Tibial nerve (tissue), 4 donors: ENCODE measurements at regions not wholly inside any gene's neighbourhood (a gene's known extent, or its start where the extent isn't known, plus 50 kb on each side); places are given as distances from the start of the nearest gene placed in this dataset.
A peak's percentile ranks its signal among the peaks of the same experiment; 100 is the strongest.
"Not testable (repeated sequence)": the region's sequence is repeated elsewhere in the genome, so short reads cannot be mapped to it uniquely, and the experiment has no call there.

Source experiments
- DNase-seq, 2 donors: peaks; one replicate each; pipeline ENCODE4 v3.0.0-alpha.2; 2019; ENCODE audit warnings: low spot score in 2 of 2
- H3K27ac ChIP-seq, 4 donors: fragments of 200-600 bp; sonication (generic) in 3 of 4; one replicate each; pipeline ENCODE4 v1.5.1; 2017 to 2019; ENCODE audit warnings: mild to moderate bottlenecking in 1 of 4
- H3K27me3 ChIP-seq, 2 donors: fragments of 200-600 bp; sonication (generic) in 1 of 2; one replicate each; pipeline versions ENCODE4 v1.5.1 to v1.6.0; 2017 to 2019
- H3K36me3 ChIP-seq, 3 donors: fragments of 200-600 bp; sonication (generic); one replicate each; pipeline ENCODE4 v1.5.1; 2018 to 2019
- H3K4me1 ChIP-seq, 4 donors: fragments of 200-600 bp; sonication (generic) in 3 of 4; one replicate each; pipeline ENCODE4 v1.5.1; 2017 to 2019
- H3K4me3 ChIP-seq, 4 donors: fragments of 200-600 bp; sonication (generic) in 3 of 4; one replicate each; pipeline ENCODE4 v1.5.1; 2017 to 2019; ENCODE audit warnings: mild to moderate bottlenecking in 1 of 4, moderate library complexity in 1 of 4
- H3K9me3 ChIP-seq, 4 donors: fragments of 200-600 bp; sonication (generic) in 3 of 4; one replicate each; pipeline ENCODE4 v1.5.1; 2017 to 2019
- EP300 ChIP-seq, 2 donors: sonication (generic); formaldehyde crosslinking; IDR thresholded peaks; one replicate each; pipeline ENCODE4 v1.6.1; 2017; ENCODE audit warnings: antibody characterized with exemption in 2 of 2, mild to moderate bottlenecking in 1 of 2
- POLR2A ChIP-seq, 2 donors: fragments of 450-650 bp; IDR thresholded peaks; one replicate each; pipeline ENCODE4 v1.6.1; 2017; ENCODE audit warnings: antibody characterized with exemption in 2 of 2, mild to moderate bottlenecking in 2 of 2, moderate library complexity in 2 of 2
- WGBS, 2 donors: methylation state at CpG; one replicate each; pipeline ENCODE4 v1.1.5; 2018; 5-methylcytosine and 5-hydroxymethylcytosine counted together
- TF ChIP-seq, protein P1 (sequence below), 5 experiments: fragments of 200-600 bp in 3 of 5; fragments of 450-650 bp in 2 of 5; sonication (generic) in 3 of 5; IDR thresholded peaks; one replicate each; pipeline ENCODE4 v1.5.1; 2016 to 2019; ENCODE audit warnings: antibody characterized with exemption in 5 of 5, mild to moderate bottlenecking in 3 of 5, moderate library complexity in 2 of 5

DNA sequence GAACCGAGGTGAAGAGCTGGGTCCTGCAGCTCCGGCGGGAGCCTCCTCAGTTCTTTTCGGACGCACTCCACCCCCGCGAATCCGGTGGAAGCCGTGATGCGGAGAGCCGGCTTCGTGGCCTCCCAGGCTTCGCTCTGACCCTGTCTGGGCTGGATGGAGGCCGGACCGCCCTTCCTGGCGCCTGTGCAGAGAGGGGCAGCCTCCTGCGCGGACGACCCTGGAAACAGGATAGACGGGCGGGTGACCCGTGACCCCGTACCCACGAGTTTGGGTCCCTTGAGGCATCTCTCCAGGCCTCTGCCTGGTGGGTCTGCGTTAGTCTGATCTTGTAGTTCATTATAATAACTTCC is 136.0 kb downstream of the FOXD4L6 start:
- H3K9me3 ChIP-seq, H3K27me3 ChIP-seq, H3K36me3 ChIP-seq: not testable (repeated sequence)
- Histone ChIP-seq H3K4me3 (peak overlapping the region; percentile 63 to 89 (median 74)), H3K27ac (peak overlapping the region; percentile 83 to 96 (median 92)), H3K4me1 (peaks cover 0 to 51% (median 18%) of the 10 kb centered on the region in 4 donors)
- WGBS, 2 donors: 6 to 29% methylated on average over 25 of the region's 25 CpGs
- DNase-seq: peak in 1 of 2 donors; percentile 36

DNA sequence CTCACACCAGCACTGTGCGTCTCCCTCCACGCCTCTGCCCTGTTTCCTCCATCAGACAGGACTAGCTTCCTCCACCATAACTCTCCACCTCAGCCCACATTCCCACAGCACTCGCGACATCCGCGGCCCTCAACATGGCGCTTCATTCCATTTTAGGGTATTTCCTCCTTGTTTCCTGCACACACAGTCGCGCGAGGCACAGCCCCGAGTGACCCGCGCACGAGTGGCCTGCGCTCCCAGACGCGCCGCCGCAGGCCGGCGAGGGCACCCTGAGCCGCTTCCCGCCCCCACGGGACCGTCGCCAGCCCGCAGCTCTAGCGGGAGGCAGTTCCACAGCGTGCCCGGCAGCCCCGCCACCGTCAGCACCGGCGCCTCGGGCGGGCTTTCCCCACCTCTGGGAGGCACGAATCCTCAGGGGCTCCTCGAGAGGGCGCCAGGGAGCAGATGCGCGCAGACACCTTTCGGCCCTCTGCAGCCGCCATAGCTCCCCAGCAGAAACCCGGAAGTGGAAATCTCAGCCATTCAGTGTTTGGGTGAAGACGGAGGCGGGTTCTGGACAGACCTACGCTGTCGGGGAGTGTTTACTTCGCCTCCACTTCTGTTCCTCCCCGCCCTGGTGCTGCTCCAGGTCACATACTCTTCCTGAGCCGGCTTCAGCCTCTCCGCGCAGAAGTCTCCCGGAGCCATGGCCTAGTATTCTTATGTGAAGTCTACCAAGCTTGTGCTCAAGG is 136.6 kb downstream of the FOXD4L6 start:
- not testable (repeated sequence) for H3K36me3 ChIP-seq, H3K9me3 ChIP-seq, H3K27me3 ChIP-seq
- DNase-seq: peak; percentile 90 to 97
- TF ChIP-seq POLR2A (IDR thresholded peaks at IDR 0.05) (peak; percentile 34 to 64), EP300 (IDR thresholded peaks at IDR 0.05) (peak; percentile 54 to 89)
- TF ChIP-seq, protein P1, sequence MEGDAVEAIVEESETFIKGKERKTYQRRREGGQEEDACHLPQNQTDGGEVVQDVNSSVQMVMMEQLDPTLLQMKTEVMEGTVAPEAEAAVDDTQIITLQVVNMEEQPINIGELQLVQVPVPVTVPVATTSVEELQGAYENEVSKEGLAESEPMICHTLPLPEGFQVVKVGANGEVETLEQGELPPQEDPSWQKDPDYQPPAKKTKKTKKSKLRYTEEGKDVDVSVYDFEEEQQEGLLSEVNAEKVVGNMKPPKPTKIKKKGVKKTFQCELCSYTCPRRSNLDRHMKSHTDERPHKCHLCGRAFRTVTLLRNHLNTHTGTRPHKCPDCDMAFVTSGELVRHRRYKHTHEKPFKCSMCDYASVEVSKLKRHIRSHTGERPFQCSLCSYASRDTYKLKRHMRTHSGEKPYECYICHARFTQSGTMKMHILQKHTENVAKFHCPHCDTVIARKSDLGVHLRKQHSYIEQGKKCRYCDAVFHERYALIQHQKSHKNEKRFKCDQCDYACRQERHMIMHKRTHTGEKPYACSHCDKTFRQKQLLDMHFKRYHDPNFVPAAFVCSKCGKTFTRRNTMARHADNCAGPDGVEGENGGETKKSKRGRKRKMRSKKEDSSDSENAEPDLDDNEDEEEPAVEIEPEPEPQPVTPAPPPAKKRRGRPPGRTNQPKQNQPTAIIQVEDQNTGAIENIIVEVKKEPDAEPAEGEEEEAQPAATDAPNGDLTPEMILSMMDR (IDR thresholded peaks at IDR 0.05): peak; percentile 87 to 98 (median 94)
- Histone ChIP-seq H3K27ac (peak overlapping the region; percentile 83 to 96 (median 92)), H3K4me1 (peaks cover 0 to 46% (median 16%) of the 10 kb centered on the region in 4 donors), H3K4me3 (peak overlapping the region; percentile 63 to 89 (median 74))
- 10 to 11% methylated on average over 54 of the region's 54 CpGs for WGBS, 2 donors

DNA sequence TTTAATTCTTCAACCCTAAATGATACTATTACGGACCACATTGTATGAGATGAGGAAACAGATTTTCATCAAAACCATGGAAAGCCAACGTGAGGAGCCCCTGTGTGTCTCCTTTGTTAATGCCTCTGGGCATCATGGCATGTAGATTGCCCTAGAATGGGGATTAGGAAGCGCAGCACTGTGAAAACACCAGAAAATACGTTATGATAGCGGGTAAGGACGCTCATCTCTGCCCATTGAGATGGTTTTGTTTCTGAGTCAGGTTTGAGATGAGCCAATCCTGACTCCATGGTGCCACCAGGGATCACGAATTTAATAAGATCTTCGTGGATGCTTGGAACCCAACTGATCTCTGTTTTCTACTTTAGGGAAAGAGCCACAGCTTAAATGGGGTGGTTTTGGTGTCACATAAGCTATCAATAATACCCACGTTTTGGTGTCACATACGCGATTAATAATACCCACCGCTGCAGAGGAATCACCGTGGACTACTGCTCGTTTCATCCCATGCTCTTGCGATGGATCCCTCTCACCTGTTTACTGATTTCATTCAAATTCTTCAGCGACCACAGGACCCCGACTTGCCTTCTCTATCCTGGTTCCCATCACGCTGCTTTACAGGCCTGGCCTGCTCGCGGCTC is 137.3 kb downstream of the FOXD4L6 start:
- WGBS, 2 donors: 60 to 67% methylated on average over 20 of the region's 20 CpGs
- H3K36me3 ChIP-seq, H3K27me3 ChIP-seq, H3K9me3 ChIP-seq, DNase-seq: not testable (repeated sequence)
- H3K4me3 ChIP-seq: peak overlapping the region; percentile 63 to 89 (median 74)
- peaks cover 0 to 41% (median 16%) of the 10 kb centered on the region in 4 donors for H3K4me1 ChIP-seq
- peak overlapping the region; percentile 83 to 96 (median 92) for H3K27ac ChIP-seq

DNA sequence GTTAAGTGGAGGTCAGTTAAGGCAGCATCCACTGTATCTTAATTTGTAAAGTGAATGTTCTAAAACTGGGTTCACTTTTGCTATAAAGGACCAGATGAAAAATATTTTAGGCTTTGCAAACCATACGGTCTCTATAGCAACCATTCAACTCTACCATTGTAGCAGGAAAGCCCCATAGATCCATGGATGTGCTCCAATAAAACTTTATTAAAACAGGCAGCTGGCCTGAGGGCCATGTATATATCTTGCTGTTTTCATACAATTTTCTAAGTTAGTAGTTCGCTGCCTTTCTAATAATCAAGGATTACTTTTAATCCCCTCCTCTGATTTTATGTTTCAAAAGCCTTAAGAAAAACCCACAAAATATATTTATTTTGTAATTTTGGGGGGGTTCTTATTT is 142.1 kb downstream of the FOXD4L6 start:
- H3K4me1 ChIP-seq: peaks cover 0 to 12% (median 2%) of the 10 kb centered on the region in 4 donors
- 79 to 83% methylated on average over 2 of the region's 2 CpGs for WGBS, 2 donors
- H3K9me3 ChIP-seq: peaks cover 0 to 17% (median 4%) of the 10 kb centered on the region in 4 donors
- not testable (repeated sequence) for H3K36me3 ChIP-seq, H3K4me3 ChIP-seq, H3K27me3 ChIP-seq, DNase-seq, H3K27ac ChIP-seq

DNA sequence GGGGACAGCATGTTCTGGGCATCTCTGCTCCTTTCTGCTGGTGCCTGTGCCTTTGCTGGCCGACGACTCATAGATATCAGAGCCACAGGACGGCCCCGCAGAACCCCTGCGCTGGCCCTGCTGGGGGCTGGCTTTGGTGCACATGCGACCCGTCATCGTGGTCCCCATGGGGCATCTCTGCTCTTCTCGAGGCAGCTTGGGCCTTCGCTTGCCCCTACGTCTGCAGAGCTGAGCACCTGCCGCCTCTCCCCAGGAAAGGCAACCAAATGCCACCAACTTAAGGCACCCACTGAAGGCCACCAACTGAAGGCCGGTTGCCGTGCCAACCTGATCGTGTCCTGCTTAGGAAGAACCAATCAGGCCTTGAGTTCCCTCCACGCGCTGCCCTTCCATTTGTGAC is 153.1 kb downstream of the FOXD4L6 start:
- H3K4me3 ChIP-seq, H3K27ac ChIP-seq, DNase-seq, H3K4me1 ChIP-seq, H3K27me3 ChIP-seq, H3K9me3 ChIP-seq: not testable (repeated sequence)
- H3K36me3 ChIP-seq: peaks cover 0 to 12% (median 0%) of the 10 kb centered on the region in 3 donors
- 94 to 95% methylated on average over 16 to 17 of the region's 17 CpGs for WGBS, 2 donors

DNA sequence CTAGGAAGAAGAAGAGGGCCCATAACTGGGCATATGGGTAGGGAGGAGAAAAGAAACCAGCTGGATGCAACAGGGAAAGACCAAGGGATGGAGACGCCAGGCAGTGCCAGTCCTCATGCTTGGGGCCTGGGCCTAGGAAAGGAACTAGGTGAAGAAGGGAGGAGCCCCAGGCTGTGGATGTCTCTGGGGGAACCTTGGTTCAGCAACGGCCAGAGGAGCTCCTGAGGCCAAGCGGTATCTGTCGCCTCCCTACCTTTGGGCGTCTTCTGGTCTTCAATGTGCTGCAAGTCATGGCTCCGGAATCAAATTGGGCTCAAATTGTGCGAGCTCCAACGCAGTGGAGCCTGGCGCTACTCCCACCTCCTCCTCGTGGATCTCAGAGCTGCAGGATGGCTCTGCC is 153.6 kb downstream of the FOXD4L6 start:
- DNase-seq, H3K4me3 ChIP-seq, H3K9me3 ChIP-seq, H3K27me3 ChIP-seq, H3K4me1 ChIP-seq, H3K27ac ChIP-seq: not testable (repeated sequence)
- 87 to 93% methylated on average over 9 of the region's 10 CpGs for WGBS, 2 donors
- peaks cover 0 to 12% (median 0%) of the 10 kb centered on the region in 3 donors for H3K36me3 ChIP-seq

DNA sequence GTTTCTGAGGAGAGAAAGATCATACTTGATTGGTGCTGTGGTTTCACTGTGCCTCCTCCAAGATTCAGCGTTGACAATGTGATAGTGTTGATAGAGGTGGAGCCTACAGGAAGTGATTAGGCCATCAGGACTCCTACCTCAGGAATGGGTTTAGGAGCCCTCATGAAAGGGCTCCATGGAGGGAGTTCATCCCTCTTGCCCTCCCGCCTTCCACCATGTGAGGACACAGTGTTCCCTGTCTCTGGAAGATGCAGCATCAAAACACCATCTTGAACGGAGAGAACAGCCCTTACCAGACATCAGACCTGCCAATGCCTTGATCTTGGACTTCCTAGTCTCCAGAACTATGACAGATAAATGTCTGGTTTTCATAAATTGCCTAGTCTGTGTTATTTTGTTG is 156.7 kb downstream of the FOXD4L6 start:
- not testable (repeated sequence) for H3K4me1 ChIP-seq, H3K27ac ChIP-seq, H3K27me3 ChIP-seq, H3K4me3 ChIP-seq, H3K9me3 ChIP-seq, DNase-seq
- whole genome bisulfite sequencing, 2 donors: 71 to 72% methylated on average over 3 of the region's 3 CpGs
- H3K36me3 ChIP-seq: peaks cover 0 to 12% (median 0%) of the 10 kb centered on the region in 3 donors

DNA sequence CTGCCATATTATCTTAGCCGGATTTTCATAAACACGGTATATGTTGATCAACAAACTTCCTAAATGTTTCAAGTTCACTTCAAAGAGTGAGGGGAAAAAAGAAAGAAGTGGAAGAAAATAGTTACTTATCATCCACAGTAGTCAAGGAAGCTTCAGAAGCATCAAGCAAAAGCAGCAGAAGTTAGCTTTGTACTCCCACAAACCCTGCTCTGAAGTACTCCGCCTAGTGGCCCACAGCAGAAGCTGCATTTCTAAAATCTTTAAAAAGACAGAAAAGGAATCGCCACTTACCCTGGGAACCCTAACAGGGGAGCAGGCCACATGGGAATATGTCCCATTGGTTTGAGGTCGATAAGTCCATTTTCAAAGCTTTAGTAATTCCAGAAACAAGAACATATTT is 158.1 kb downstream of the FOXD4L6 start:
- H3K27ac ChIP-seq, H3K27me3 ChIP-seq, H3K4me3 ChIP-seq, H3K9me3 ChIP-seq, H3K36me3 ChIP-seq, H3K4me1 ChIP-seq, DNase-seq: not testable (repeated sequence)
- WGBS, 2 donors: 45 to 56% methylated on average over 5 of the region's 5 CpGs
- TF ChIP-seq, protein P1 (IDR thresholded peaks at IDR 0.05): peak in 1 of 5 experiments; percentile 31

DNA sequence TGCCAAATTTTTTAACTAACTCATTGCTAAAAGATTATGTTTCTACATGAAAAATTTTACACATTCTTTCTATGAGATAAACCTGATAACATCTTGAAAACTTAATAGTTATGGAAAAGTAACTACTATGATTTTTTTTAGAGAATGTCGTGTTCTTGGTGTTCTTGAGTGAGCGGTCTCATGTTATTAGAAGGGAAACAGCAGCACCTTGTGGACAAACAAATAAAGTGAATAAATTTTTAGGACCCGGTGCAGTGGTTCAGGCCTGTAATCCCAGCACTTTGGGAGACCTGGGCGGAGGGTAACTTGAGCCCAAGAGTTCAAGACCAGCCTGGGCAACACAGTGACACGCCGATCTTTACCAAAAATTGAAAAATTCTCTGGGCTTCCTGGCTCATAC is 166.0 kb downstream of the FOXD4L6 start:
- WGBS, 2 donors: 33 to 35% methylated on average over 3 of the region's 6 CpGs
- H3K9me3 ChIP-seq, H3K27me3 ChIP-seq, H3K4me1 ChIP-seq, H3K36me3 ChIP-seq, H3K4me3 ChIP-seq, H3K27ac ChIP-seq, DNase-seq: not testable (repeated sequence)

DNA sequence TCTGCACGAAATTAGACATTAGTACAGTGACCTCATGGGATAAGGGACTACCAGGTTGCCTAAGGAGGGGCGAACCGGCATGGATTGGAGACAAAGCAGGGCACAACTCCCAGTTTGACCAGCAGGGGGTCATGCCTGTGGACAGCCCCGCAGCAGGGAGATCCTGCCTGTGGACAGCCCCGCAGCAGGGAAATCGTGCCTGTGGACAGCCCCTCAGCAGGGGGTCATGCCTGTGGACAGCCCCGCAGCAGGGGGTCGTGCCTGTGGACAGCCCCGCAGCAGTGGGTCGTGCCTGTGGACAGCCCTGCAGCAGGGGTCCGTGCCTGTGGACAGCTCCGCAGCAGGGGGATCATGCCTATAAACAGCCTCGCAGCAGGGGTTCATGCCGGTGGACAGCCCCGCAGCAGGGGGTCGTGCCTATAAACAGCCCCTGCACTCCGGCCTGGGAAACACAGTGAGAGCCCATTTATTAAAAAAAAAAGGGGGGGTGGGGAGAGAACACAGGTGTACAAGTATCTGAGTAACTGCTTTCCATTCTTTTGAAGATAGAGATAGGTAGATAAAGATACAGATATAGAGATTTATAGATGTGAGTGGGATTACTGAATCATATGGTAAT is 176.5 kb downstream of the FOXD4L6 start:
- DNase-seq, H3K27ac ChIP-seq, H3K27me3 ChIP-seq, H3K4me1 ChIP-seq, H3K4me3 ChIP-seq: not testable (repeated sequence)
- Histone ChIP-seq H3K36me3 (peaks cover 0 to 31% (median 0%) of the 10 kb centered on the region in 3 donors), H3K9me3 (peaks cover 0 to 12% (median 0%) of the 10 kb centered on the region in 4 donors)
- 84 to 86% methylated on average over 17 of the region's 17 CpGs for WGBS, 2 donors

DNA sequence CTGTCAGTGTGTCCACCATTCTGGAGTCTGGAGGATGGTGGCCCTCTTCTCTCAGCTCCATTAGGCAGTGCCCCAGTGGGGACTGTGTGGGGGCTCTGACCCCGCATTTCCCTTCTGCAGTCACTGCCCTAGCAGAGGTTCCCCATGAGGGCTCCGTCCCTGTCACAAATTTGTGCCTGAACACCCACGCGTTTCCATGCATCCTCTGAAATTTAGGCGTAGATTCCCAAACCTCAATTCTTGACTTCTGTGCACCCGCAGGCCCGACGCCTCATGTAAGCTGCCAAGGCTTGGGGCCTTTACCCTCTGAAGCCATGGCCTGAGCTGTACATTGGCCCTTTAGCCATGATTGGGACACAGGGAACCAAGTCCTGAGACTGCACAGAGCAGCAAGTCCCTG is 182.3 kb downstream of the FOXD4L6 start:
- not testable (repeated sequence) for H3K4me3 ChIP-seq, H3K4me1 ChIP-seq, H3K27me3 ChIP-seq, H3K27ac ChIP-seq, DNase-seq
- peaks cover 0 to 14% (median 0%) of the 10 kb centered on the region in 3 donors for H3K36me3 ChIP-seq
- H3K9me3 ChIP-seq: peaks cover 0 to 12% (median 0%) of the 10 kb centered on the region in 4 donors
- WGBS, 2 donors: 92 to 96% methylated on average over 8 of the region's 8 CpGs
